H54 (cell line): ENCODE measurements at regions not wholly inside any gene's neighbourhood (a gene's known extent, or its start where the extent isn't known, plus 50 kb on each side); places are given as distances from the start of the nearest gene placed in this dataset.

Experiments used
- DNase-seq: peaks from one replicate; pipeline ENCODE4 v3.0.0; 2011; ENCODE audit warnings: low spot score, mixed read lengths; ENCODE audit not compliant: insufficient read length
- FAIRE-seq: peaks from 3 replicates; lab custom pipeline; 2011; peaks lifted over from hg19 to GRCh38; lab: Jason Lieb, UNC
- POLR2A ChIP-seq: IDR thresholded peaks from 2 replicates; pipeline ENCODE4 v1.6.1; 2011; ENCODE audit warnings: low read depth, mild to moderate bottlenecking, low read length

- peak; percentile 97 for FAIRE-seq
- peak; percentile 60 for TF ChIP-seq POLR2A
- peak; percentile 40 for DNase-seq
Measured at GRCh38 chr21:16535102-16535422, 805.3 kb downstream of the USP25 start.

DNA sequence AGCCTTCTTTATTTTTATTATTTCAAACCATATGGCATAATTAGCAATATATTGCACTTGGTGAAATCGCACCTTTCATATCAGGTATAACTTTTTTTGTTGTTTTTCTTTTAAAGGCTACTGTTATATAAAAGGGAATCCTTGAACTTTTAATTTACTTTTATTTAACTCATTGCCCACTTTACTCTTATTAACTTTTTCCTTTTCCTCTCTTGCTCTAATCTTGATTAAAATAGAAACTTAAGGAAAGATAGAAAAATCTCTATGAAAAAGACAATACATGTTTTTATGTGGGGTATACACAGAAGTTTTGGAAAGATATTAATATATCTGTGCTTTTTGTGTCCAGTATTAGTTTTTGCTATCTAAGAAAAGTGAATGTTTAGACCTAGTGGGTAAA is 805.8 kb downstream of the USP25 start:
- FAIRE-seq (no peak), DNase-seq (no peak)
- TF ChIP-seq POLR2A: no peak

GRCh38 chr21:16536140-16536539 is 806.4 kb downstream of the USP25 start:
- no peak for FAIRE-seq
- DNase-seq: no peak

GRCh38 chr21:16536643-16537434 is 807.1 kb downstream of the USP25 start:
- DNase-seq: no peak
- FAIRE-seq: peak; percentile 41
- TF ChIP-seq POLR2A: no peak

More at GRCh38 chr21:16536140-16536539, 806.4 kb downstream of the USP25 start:
- no peak for TF ChIP-seq POLR2A

DNA sequence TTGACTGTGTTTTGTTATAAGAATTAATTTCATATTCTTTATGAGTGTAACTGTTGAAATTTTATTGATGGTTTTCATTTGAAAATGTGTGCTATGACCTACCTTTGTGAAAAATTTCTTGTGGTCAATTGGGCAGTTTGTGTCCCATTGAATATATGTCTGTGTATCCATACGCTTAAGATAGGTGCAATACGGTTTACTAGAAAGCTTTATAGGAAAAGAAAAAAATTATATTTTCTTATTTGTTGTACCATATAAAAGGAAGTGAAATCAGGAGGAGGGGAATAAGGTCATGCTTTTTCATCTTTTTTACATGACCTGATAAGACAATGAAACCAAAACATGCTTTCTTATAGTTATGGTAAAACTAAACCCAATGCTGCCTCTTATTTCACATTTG is 807.7 kb downstream of the USP25 start:
- DNase-seq: no peak
- peak; percentile 23 for FAIRE-seq
- no peak for TF ChIP-seq POLR2A

DNA sequence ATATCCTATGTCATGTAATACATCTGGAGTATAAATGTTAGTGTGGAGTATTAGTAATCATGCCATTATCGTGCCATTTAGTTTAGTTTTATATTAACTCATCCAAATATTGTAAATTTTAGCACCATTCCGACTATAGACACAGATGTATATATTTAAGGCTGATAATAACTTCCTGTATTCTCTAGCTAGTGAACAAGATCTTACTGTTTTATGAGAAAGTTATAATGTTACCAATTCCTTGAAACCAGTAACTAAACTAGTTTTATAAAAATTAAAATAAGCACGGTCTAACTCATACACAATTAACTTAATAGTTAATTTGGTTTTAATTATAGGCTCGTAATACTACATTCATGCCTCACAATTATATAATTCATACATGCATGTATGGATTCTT is 808.6 kb downstream of the USP25 start:
- no peak for DNase-seq
- no peak for TF ChIP-seq POLR2A
- FAIRE-seq: no peak

- no peak for TF ChIP-seq POLR2A
- no peak for DNase-seq
- no peak for FAIRE-seq
Measured at GRCh38 chr21:16538936-16539440, 809.2 kb downstream of the USP25 start.

GRCh38 chr21:16540966-16541727 is 811.4 kb downstream of the USP25 start:
- TF ChIP-seq POLR2A: no peak
- no peak for DNase-seq
- FAIRE-seq: peak; percentile 76

- FAIRE-seq: no peak
- TF ChIP-seq POLR2A: no peak
- DNase-seq: no peak
Measured at GRCh38 chr21:16550118-16550517, 820.3 kb downstream of the USP25 start.

DNA sequence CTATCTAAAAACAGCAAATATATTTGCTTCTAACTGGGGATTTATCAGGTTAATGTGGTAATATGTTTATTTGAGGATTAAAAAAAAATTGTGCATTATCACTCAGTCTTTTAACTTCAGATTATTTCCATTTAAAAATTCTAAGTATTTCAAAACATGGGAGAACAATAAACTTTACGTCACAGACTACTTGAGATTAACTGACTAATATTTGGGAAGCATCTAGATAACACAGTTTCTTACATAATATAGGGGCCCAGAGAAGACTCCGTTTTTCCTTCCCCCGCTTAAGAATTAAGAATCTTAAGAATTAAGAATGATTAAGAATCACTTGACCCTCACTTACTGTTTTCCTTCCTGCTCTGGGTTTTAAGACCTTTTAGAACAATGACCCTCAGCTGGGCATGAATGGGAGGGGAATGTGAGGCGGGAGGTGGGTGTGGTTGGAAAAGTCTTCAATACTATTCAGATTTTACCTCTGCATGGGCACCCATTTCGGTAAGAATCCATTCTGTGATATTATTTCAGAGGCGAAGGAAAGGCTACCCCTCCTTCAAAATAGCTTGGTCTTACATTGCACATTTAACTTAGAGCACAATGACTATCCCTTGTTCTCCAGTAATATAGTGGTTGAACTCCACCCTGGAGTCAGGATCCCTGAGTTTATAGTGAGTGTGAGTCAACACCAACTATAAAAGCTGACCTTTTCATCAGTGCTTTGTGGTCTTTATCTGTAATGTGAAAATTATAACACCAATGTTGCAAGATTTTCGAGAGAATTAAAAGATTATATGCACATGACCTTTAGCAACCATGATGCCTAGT is 821.3 kb downstream of the USP25 start:
- peak; percentile 86 for FAIRE-seq
- DNase-seq: no peak
- no peak for TF ChIP-seq POLR2A

DNA sequence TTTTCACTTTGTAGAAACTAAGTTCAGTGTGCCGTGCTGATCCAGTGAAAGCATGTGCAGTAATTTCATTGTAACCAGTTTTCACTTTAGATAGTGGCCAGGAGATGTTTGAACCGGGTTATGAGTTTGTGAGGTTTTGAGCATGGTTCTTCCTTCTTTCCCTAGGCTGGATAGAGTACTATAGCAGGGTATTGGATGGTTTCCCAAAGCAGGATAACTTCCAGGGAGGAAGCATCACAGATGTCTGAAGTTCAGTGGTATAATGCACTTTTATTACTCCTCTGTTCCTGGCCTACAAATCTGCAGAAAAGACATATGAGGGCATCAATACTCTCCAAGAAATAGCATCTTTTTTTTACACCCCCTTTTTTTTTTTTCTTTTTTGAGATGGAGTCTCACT is 823.1 kb downstream of the USP25 start:
- no peak for TF ChIP-seq POLR2A
- DNase-seq: no peak
- no peak for FAIRE-seq

- no peak for TF ChIP-seq POLR2A
- FAIRE-seq: no peak
- DNase-seq: no peak
Measured at GRCh38 chr21:16554503-16554902, 824.7 kb downstream of the USP25 start.

DNA sequence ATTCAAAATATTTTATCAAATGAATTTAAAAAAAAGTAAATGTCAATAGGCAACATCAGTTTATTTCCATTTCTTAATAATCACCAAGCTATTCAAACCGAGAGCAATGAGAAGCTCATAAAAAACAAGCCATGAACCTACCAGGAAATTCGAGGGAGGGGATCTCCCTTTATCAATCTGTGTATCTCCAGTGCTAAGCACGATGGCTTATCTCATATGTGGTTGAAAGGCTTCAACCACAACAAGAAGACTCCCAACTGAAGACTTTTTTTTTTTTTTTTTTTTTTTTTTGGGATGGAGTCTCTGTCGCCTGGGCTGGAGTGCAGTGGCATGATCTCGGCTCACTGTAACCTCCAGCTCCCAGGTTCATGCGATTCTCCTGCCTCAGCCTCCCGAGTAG is 833.3 kb downstream of the USP25 start:
- FAIRE-seq (peak; percentile 60), DNase-seq (no peak)
- TF ChIP-seq POLR2A: no peak

DNA sequence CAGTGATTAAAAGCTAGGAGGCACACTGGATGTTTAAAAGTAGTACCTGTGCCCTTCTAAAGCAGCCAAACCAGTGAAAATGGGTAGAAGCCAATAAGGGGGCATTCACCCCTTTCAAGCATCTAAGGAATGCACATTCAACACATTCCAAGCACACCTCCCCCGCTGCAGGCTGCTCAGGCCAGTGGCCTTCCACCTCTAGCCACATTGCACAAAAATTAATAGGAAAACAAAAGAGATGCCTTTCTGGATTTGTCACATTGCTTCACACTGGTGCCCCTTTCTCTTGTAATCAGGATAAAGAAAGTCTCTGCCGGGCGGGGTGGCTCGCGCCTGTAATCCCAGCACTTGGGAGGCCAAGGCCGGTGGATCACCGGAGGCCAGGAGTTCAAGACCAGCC is 834.0 kb downstream of the USP25 start:
- peak; percentile 99 for FAIRE-seq
- peak; percentile 58 for DNase-seq
- no peak for TF ChIP-seq POLR2A

DNA sequence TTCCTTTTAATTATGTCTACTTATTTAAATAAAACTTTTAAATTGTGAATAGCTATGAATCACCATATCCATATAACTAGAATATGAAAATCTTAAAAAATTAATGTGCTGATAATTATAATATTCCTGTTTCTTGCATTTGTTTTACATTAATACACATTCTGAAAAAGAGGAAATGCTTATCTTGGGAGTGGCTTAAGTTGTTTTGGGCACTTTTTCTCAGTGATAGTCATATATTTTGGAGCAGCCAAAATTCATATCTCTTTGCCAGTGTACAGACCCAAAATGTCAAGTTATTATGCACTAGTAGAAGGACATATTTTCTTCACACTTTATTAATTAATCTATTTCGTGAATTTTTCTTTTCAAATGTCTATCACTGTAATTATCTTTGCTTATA is 838.5 kb downstream of the USP25 start:
- TF ChIP-seq POLR2A: no peak
- DNase-seq (no peak), FAIRE-seq (no peak)
